ENCODE measurements at regions not wholly inside any gene's neighbourhood (a gene's known extent, or its start where the extent isn't known, plus 50 kb on each side); places are given as distances from the start of the nearest gene placed in this dataset.

GRCh38 chr17:52336796-52337195, 178.3 kb upstream of the CA10 start:
- no peak for TF ChIP-seq CTCF (conservative IDR thresholded peaks at IDR 0.05; ENCODE audit: low read depth, low read length)
- no peak for TF ChIP-seq MAZ (IDR thresholded peaks at IDR 0.05; ENCODE audit: borderline replicate concordance, low read depth, low read length)
- TF ChIP-seq SMC3 (IDR thresholded peaks at IDR 0.05; ENCODE audit: low read depth, low read length) = no peak
- TF ChIP-seq POLR2A (IDR thresholded peaks at IDR 0.05; ENCODE audit: low read depth, low read length) = no peak

All from IMR-90 (cell line).